Activated CD4-positive, alpha-beta T cell treated with anti-CD3 and anti-CD28 coated beads, Interleukin-10, Interleukin-2, amounts not matched to agents 100 ng/mL and 50 ng/mL, durations not matched to agents 16 hours and 8 hours (primary cell): ENCODE measurements at regions not wholly inside any gene's neighbourhood (a gene's known extent, or its start where the extent isn't known, plus 50 kb on each side); places are given as distances from the start of the nearest gene placed in this dataset.
A peak's percentile ranks its signal among the peaks of the same experiment; 100 is the strongest.

Source experiments
- DNase-seq: peaks from one replicate; pipeline ENCODE4 v3.0.0-alpha.2; 2020

DNA sequence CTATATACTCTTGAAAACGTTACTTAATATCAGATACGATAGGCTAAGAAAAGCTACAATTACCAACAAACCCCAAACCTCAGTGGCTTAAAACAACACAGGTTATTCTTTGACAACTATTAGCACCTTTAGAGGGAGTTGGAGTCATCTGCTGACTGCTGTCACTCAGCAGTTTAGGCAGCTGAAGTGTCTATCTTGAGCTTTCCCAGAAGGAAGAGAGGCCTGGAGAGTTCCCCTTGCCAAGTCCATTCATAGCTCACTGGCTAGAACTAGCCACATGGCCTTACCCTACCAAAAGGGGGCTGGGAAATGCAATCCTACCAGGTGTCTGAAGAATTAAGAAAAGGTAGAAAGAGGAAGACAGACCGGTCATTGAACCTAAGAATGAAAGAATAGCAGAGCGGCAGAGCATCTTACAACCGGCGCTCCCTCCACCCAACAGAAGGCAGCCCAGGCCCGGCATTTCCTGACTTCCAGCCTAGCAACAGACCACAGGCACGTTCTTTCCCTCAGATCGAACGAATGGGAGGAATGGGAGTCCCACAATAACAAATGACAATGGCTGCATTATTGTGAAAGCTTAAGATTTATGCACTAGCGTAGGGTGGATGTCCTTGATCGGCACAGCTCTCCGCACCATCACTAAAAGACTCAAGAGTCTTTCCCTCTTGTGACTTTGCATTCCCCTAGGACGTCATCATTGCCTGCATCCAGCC is 211.2 kb upstream of the CTAGE1 start:
- no peak for DNase-seq

DNA sequence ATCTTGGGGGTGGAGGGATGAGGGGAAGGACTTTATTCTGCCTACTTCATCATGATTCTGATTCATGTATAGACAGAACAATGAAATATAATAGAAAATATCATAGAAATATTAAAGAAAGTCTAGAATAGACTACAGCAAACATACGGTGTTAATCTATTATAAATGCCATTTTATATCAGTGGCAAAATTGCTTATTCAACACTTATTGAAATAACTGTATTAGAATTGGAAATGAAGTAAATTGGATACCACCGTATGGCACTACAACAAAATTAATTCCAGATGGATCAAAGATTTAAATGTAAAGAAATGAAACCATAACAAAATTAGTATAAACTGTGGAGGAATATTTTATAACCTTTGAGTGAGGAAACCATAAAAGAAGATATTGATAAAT is 213.3 kb upstream of the CTAGE1 start:
- DNase-seq, result no peak

DNA sequence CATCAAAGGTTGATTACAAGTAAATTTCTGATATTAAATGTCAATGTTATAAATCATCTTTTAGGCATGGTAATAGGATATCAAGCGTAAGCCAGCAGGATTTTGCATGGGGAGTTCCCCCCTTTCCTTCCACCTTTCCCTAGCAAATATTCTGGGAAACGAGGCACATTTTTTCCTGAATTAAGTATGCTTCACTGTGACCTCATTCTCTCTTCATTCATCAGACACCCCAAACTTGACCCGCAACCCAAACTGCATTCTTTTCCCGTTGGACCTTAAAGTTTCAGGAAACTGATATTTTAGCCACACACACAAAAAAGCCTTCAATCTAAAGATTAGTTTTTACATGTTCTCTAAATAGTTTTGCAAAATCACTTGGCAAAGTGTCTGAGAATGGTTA is 214.5 kb upstream of the CTAGE1 start:
- DNase-seq, result no peak

DNA sequence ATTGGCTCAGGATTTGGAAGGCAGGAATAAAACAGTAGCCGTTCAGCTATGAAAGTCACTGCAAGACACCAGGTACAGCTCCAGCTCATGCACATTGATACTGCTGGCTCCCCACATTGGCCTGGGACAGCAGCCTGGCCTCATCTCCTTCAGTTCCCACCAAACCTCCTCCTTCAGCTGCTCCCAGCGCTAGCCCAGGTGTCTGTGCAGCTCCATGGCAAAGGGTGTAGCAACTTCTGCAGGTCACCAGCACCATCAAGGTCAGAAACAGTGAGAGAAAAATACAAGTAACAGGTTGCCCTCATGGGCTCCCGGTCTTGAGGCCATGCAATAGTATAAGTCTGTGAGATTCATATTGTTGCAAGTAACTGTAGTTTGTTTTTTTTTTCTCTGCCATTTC is 216.7 kb upstream of the CTAGE1 start:
- DNase-seq, result no peak

DNA sequence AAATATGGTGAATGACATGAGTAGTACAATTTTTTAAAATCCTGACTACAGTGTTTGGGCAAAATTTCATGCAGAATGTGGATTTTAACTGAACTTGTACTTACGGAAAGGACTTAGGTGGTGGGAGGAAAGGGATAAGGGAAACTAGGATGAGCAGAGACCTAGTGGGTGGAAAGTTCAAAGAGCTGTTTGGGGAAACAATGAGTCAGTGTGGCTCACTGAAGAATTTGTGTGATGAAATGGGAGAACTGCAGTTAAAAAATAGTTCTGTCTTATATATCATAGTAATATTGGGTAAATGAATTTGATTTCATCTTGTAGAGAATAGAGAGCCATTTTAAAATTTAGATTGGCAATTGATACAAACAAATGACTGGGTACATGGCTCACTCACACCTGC is 220.1 kb upstream of the CTAGE1 start:
- no peak for DNase-seq

DNA sequence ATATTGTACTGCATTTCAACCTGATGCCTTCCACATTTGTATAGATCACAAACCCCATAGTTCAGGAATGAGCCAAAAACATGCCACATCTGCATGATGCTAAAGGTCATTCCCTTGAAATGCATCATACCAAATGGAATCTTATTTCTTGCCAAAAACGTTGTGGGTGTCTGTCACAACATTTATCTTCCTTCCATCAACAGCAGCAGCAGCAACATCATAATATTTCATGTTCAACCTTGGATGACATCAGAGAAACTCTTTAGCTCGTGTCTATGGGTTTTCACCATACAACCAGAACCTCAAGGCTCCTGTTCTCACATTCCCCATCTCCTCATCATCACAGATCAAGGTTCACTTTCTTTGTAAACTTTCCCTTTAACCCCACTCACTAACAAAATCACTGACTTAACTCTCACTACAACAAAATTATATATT is 221.3 kb upstream of the CTAGE1 start:
- no peak for DNase-seq

DNA sequence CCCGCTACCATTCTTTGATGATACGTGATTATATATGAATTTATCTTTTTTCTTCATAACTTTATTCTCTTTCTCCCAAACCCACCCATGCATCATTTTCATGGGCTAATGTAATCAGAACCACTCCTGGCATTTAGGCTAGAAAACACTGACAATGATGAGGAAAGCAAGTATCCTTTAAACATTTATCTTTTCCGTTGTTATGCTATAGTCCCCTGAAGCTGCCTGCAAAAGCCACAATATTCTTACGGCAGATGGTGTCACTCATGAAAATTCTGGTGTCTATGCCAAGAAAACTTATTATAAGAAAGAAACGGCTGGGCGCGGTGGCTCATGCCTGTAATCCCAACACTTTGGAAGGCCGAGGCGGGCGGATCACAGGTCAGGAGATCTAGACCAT is 221.8 kb upstream of the CTAGE1 start:
- no peak for DNase-seq

DNA sequence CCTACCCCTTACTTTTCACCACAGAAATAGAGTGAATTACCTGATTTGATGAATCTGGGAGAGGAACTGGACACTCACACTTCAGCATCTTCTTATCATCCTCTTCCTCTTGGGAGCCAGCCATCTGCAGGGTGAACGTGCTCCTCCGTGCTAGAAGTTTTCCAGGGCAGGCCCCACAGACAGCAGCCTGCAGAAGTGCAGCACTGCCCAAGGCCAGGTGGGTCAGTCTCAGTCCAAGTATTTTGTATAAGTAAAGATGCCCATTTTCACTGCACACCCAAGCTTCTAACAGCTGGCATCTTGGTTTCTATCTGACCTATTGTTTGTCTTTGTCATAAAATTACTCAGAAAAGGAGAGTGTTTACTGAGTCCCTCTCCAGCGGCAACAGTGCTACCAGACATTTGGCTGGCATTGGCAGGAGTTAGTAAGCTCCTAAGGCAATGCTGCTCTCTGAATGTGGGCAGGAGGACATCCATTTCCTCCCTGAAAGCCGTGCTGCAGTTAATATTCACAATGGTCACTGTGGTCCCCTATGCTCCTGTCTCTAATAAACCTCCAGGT is 222.6 kb upstream of the CTAGE1 start:
- DNase-seq, result no peak

DNA sequence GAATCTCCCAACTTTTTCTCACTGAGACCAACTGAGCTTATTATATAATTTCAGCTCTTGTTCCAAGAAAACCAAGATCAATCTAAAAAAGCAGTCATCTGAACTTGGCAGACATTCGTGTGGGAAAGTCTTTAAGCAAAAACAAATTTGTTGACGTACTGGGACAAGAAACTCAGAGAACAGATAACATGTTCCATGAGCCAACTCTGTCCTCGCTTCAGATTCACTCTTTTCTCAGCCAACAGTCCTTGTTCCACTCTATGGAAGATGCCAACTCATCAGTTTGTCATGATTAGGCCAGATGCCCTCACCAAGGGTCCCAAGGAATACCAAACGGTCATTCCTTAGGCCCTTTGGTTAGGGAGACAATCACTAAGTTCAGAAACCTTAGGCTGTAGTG is 224.2 kb upstream of the CTAGE1 start:
- no peak for DNase-seq

DNA sequence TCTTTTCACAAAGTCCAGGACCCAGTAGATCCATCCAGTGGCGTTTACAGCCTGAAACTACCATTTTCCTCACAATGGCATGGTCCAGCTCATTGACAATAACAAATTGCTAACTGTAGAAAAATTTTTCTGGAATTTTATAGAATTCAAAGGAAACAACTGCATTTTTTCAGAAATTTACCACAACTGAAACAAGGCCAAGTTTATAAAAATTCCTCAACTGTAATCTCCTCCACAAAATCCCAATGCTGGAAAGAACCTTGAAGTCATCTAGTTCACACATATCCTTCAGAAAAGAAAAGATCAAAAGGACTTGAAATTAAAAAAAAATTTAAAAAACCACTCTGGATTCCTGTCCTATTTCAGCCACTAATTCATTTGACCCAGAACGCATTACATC is 226.0 kb upstream of the CTAGE1 start:
- no peak for DNase-seq

DNA sequence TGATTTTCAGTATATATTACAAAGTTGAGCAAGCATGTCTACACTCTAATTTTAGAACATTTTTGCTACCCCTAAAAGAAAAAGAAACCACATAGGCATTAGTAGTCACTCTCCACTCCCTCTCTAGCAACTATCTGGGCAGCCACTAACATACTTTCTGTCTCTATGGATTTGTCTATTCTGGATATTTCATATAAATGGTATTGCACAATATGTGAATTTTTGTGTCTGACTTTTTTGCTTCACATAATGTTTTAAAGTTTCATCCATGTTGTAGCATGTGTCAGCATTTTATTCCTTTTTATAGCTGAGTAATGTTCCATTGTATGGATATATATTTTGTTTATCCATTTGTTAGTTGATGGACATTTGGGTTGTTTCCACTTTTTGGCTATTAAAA is 232.5 kb upstream of the CTAGE1 start:
- DNase-seq, result no peak

DNA sequence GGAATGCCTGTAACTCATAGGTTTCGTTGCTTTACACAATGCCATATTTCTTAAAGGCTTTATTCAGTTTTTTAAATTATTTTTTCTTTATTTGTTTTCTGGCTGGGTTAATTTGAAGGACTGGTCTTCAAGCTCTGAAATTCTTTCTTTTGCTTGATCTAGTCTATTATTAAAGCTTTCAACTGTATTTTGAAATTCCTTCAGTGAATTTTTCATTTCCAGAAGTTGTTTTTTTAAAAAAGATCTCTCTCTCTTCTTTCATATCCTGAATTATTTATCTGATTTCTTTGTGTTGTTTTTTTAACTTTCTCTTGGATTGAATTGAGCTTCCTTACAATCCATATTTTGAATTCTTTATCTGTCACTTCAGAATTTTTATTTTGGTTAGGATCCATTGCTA is 239.9 kb upstream of the CTAGE1 start:
- no peak for DNase-seq

DNA sequence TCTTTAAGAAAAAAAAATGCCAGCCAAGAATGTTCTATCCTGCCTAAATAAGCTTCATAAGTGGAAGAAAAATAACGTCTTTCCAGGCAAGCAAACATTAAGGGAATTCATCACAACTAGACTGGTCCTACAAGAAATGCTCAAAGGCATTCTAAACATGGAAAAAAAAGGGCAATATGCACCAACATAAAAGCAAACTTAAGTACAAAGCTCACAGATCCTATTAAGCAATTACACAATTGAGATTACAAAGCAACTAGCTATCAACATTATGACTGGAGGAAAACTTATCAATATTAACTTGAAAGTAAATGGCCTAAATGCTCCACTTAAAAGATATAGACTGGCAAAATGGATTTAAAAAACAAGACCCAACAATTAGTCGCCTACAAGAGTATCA is 240.6 kb upstream of the CTAGE1 start:
- no peak for DNase-seq

DNA sequence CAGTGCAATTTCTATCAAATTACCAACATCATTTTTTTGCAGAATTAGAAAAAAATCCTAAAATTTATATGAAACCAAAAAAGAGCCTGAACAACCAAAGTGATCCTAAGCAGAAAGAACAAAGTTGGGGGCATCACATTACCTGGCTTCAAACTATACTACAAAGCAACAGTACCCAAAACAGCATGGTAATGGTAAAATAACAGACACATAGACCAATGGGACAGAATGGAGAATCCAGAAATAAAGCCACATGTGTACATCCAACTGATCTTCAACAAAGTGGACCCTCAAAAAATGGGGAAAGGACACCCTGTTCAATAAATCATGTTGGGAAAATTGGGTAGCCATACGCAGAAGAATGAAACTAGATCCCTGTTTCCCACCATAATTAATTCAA is 245.7 kb upstream of the CTAGE1 start:
- no peak for DNase-seq

DNA sequence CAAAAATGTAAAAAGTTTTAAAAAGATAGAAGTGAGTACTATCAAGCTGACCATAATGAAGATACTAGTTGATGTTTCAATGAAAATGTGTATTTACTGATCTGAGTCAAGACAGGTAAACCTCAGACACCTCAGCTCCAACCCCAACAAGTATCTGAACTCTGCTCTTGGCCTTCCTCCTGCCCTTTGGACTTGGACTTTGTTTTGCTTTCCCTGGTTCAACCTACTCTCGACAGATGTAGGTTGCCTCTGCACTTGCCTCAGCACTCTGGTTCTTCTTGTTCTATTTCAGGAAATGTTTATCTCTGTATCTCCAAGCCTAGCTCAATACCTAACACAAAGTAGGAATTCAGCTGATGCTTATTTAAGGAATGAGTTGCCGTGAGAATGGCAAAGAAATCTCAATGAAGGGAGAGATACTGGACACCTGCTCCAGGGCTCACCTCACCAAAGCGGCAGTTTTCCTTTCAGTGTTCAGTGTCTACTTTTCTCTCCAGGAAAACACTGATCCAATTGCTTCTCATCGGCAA is 248.8 kb upstream of the CTAGE1 start:
- DNase-seq, result no peak

DNA sequence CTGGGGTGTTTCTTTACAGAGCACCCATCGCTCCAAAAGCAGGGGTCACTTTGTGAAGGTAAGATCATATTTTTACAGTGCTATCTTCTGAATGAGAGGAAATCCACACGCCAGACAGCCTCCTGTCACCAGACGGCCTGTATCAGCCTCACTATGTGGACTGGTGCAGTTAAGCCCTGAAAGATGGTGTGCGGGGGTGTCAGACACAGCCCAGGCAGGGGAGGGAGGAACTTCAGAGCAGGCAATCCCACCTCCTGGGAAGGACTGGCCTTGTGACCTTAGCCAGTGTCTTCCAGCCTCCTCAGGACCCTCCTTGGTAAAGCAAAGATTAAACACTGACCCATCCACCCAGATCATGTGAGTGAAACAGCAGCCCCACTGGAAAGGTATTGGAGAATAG is 249.4 kb upstream of the CTAGE1 start:
- DNase-seq, result no peak

DNA sequence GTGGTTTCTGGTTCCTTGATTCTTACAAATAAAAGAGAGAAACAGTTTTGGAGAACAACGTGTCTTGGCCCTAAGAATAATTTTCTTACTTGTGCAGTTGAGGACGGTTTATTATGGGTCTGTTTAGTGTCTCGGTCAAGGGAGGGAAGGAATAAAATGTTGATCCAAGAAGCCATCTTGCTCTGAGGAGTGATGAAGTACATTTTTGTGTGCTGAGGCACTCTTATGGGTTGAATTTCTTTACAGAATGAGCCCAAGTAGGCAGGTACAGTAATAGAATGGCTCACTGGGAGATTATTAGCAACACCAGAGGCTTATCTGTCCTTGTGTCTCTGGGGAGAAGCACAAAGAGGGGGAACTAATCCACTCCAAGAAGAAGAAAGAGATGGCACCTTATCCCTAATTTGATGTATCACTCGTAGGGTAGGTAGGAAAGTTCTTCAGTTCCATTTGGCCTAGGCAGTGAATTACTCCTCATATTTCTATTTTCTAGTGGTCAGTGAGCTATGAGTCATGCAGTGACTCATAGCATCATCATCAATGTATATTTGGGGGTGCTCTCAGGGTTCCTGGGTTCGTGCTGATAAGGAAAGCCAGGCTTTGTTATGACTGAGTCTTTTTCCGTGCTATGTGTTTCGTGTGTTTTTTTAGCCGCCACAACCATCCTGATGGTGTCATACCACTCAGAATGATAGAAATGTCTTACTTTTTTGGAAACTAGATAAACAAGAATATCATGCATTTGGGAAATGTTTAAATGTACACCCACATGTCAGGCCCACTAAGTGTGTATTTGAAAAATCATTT is 250.1 kb upstream of the CTAGE1 start:
- peak; percentile 35 for DNase-seq

DNA sequence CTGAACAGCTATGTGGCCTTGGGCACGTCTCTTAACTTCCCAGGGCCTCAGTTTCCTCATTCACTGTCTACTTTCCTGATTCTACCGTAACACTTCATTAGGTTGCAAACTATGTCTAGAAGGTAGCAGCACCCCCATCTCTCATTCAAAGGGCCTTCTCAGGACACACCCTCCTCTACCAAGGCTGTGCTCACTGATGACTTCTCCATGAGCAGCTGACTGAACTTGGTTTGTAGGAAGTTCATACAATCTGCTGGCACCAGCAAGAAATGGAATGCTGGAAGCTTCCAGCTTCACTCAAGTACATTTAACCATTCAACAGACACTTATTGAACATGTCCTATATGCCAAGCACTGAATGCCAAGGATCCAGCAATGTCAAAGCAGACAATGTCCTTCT is 250.8 kb upstream of the CTAGE1 start:
- DNase-seq, result no peak

DNA sequence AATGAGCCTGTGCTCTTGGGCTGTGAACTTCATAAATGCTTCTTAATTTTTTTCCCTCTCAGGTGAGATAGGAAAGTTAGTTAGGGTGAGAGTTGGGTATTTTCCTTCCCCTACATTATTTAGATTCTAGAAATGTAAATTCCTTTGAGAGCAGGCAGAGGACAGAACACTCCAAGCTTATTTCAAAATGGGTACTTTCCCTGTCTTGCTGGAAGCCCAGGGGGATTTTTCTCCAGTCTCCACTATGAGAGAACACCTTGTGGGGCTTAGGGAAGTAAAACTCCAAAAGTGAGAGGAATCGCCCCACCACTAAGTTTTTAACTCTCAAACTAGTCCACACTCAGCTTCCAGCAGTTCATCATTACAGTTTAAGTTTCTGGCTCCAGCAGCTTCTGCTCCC is 253.2 kb upstream of the CTAGE1 start:
- DNase-seq, result no peak

DNA sequence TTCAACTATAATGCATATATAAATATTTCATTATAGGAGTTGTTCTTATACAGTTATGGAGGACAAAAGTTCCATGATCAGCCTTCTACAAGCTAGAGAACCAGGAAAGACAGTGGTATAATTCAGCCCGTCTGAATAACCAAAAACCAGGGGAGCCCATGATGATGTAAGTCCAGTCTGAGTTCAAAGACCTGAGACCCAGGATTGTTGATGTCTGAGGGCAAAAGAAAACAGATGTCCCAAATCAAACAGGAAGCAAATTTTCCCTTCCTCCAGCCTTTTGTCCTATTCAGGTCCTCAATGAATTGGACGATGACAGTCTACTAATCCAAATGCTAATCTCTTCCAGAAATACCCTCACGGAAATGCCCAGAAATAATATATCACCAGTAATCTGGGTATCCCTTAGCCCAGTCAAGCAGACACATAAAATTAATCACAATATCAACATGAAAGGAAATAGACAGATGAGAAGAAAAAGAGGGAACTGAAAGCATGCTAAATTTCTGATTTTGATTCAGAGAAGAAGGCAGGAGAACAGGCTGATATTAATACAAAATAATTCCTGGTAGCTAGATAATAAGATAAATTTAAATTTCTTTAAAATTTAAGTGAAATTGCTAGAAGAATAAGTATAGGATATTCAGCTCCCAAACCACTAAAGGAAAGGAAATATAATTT is 255.6 kb upstream of the CTAGE1 start:
- no peak for DNase-seq

DNA sequence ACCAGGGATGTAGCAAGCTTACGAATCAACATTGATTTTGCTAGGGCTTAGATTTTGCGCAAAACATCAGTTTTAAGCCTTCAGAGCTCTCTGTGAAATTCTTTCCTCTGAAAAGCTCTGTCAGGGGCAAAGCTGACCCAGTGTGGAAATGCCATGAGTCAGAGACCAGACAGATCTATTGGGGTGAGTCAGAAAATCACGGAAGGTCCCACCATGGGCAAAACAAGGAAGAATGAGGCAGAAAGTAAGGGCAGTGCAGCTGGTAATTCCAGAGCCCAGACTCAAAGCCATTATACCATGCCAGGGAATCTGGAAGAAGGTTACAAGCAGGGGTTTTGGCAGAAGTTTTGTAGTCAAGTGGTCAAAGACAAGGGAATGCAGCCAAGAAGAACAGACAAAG is 256.6 kb upstream of the CTAGE1 start:
- no peak for DNase-seq

DNA sequence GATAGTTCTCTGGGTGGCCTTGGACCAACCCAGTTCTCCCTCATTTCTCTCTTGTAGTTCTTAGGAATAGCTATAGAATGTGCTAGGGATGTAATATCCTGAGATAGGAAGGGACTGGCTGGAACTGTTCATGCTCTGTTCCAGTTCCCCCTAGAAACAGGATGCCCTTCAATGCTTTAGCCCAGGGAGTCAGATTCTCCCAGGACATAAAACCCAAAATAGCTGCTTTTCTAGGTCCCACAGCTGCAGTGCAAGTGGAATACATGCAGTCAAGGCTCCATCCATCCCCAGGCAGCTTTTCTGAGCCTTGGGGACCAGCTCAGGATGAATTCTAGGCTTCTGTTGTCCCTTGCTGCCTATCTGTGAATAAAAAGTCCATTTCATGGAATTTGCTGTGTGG is 257.3 kb upstream of the CTAGE1 start:
- no peak for DNase-seq

DNA sequence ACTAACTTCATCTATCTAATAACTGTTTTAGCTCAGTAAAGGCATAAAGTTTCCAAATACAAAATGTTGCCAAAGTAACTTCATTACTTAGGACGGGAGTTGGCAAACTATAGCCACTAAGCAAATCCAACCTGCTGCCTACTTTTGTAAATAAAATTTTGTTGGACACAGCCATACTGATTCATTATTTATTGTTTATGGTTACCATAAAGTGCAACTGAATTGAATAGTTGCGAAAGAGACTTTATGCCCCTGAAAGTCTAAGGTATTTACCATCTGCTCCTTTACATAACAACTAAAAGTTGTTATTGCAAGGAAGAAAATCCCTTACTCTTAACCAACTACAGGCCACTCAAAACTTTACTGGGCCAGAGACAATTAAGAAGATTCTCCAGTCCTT is 256.7 kb upstream of the RBBP8 start:
- DNase-seq, result no peak

DNA sequence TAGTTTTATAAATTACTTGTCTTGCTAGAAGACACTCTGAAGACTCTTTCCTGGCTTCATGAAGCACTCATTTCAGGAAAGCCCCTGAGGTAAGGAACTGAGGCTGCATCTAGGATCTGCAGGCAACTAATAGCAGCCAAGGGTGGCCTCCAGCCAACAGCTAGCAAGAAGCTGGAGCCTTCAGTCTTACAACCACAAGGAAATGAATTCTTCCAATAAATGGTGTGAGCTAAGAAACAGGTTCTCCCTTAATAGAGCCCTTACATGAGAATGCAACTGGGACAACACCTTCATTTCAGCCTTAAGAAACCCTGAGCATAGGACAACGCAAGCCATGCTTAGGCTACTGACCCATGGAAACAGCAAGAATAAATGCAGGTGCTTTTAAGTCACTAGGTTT is 254.6 kb upstream of the RBBP8 start:
- DNase-seq, result no peak
